Suprapubic skin (tissue), 3 donors: ENCODE measurements at regions not wholly inside any gene's neighbourhood (a gene's known extent, or its start where the extent isn't known, plus 50 kb on each side); places are given as distances from the start of the nearest gene placed in this dataset.

Experiments used
- CTCF ChIP-seq, 2 donors: fragments of 200-600 bp in 1 of 2; fragments of 450-650 bp in 1 of 2; sonication (generic) in 1 of 2; IDR thresholded peaks; one replicate each; pipeline ENCODE4 v1.5.1; 2016 to 2019; ENCODE audit warnings: antibody characterized with exemption in 2 of 2, mild to moderate bottlenecking in 1 of 2, moderate library complexity in 1 of 2
- EP300 ChIP-seq: sonication (generic); formaldehyde crosslinking; IDR thresholded peaks from one replicate; pipeline ENCODE4 v1.6.1; 2017; ENCODE audit warnings: antibody characterized with exemption
- POLR2A ChIP-seq, 2 donors: fragments of 450-650 bp; IDR thresholded peaks; one replicate each; pipeline ENCODE4 v1.6.1; 2017; ENCODE audit warnings: antibody characterized with exemption in 2 of 2, mild to moderate bottlenecking in 2 of 2, moderate library complexity in 2 of 2

GRCh38 chr2:57515366-57515765, 531.2 kb upstream of the VRK2 start:
- TF ChIP-seq CTCF (IDR thresholded peaks at IDR 0.05) (no peak), POLR2A (IDR thresholded peaks at IDR 0.05) (no peak), EP300 (no peak)
